ENCODE measurements at regions not wholly inside any gene's neighbourhood (a gene's known extent, or its start where the extent isn't known, plus 50 kb on each side); places are given as distances from the start of the nearest gene placed in this dataset.

DNA sequence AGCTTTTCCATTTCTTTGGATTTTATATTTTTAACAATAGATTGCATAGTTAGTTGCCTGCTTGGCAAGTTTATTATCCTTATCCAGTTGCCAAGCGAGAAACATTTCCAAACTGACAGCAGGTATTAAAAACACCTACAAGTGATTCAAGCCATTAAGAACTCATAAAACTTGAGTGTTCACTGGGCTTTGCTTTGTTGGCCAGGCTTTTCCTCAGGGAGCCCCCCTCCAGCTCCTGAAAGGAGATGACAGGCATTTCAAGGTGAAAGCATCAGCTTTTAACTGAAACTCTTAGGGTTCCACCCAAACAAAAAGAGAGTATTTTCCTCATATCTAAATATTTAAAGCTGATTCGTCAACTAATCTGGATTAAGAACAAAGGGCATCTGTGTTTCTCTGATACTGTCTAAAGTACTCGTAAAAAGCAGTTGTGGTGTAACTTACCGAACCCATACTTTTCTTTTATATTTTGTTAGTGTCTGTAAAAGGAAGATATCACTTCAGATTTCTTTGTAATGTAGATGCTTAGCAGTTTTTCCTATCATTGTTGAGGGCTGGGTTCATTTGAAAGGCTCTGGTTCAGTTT, 363.4 kb downstream of the OTOL1 start:
- Histone ChIP-seq H3K9me3 (ENCODE audit: low read depth) (no peaks in the 10 kb centered on the region), H3K4me1 (peaks cover 6% of the 10 kb centered on the region), H3K79me2 (ENCODE audit: low read depth) (no peaks in the 10 kb centered on the region), H3K4me2 (no peak overlapping the region), H3K27me3 (no peaks in the 10 kb centered on the region), H3K27ac (no peak overlapping the region), H3K9ac (no peak overlapping the region), H3K4me3 (no peak overlapping the region), H3K36me3 (no peaks in the 10 kb centered on the region), H4K20me1 (ENCODE audit: low read depth) (no peaks in the 10 kb centered on the region), H3F3A (ENCODE audit: low read depth) (no peaks in the 10 kb centered on the region), H2AFZ (replicated peaks) (peak overlapping the region; percentile 6)
- TF ChIP-seq CTCF (IDR thresholded peaks at IDR 0.05) (no peak), EZH2phosphoT487 (IDR thresholded peaks at IDR 0.05) (no peak), EZH2 (IDR thresholded peaks at IDR 0.05) (no peak)
- H3K27me3 Mint-ChIP-seq (ENCODE audit: insufficient read depth, low read depth), result no peaks in the 10 kb centered on the region
- no peak overlapping the region for H3K4me3 Mint-ChIP-seq
- H3K36me3 Mint-ChIP-seq, result no peaks in the 10 kb centered on the region
- DNase-seq (ENCODE audit: low spot score), result no peak
- H3K9me3 Mint-ChIP-seq, result no peaks in the 10 kb centered on the region
- no peak overlapping the region for H3K27ac Mint-ChIP-seq
- H3K4me1 Mint-ChIP-seq, result peaks cover 5% of the 10 kb centered on the region

GRCh38 chr3:161863775-161864174, 367.2 kb downstream of the OTOL1 start:
- no peaks in the 10 kb centered on the region for H3K9me3 ChIP-seq (ENCODE audit: low read depth)
- Mint-ChIP-seq H3K27ac (no peak overlapping the region), H3K4me1 (peaks cover 5% of the 10 kb centered on the region), H3K9me3 (no peaks in the 10 kb centered on the region), H3K36me3 (no peaks in the 10 kb centered on the region), H3K27me3 (ENCODE audit: insufficient read depth, low read depth) (no peaks in the 10 kb centered on the region), H3K4me3 (no peak overlapping the region)
- no peak overlapping the region for H3K27ac ChIP-seq
- no peaks in the 10 kb centered on the region for H3F3A ChIP-seq (ENCODE audit: low read depth)
- H3K27me3 ChIP-seq, result no peaks in the 10 kb centered on the region
- H3K4me3 ChIP-seq, result no peak overlapping the region
- no peak for DNase-seq (ENCODE audit: low spot score)
- H3K36me3 ChIP-seq, result no peaks in the 10 kb centered on the region
- no peak overlapping the region for H3K9ac ChIP-seq
- H2AFZ ChIP-seq (replicated peaks), result no peak overlapping the region
- peaks cover 6% of the 10 kb centered on the region for H3K4me1 ChIP-seq
- H3K4me2 ChIP-seq, result no peak overlapping the region
- no peaks in the 10 kb centered on the region for H4K20me1 ChIP-seq (ENCODE audit: low read depth)
- H3K79me2 ChIP-seq (ENCODE audit: low read depth), result no peaks in the 10 kb centered on the region
- no peak for TF ChIP-seq EZH2phosphoT487 (IDR thresholded peaks at IDR 0.05)

GRCh38 chr3:161866176-161866575, 369.6 kb downstream of the OTOL1 start:
- no peak overlapping the region for H3K4me2 ChIP-seq
- no peaks in the 10 kb centered on the region for H4K20me1 ChIP-seq (ENCODE audit: low read depth)
- Mint-ChIP-seq H3K36me3 (no peaks in the 10 kb centered on the region), H3K4me1 (no peaks in the 10 kb centered on the region), H3K4me3 (no peak overlapping the region), H3K9me3 (no peaks in the 10 kb centered on the region), H3K27ac (no peak overlapping the region), H3K27me3 (ENCODE audit: insufficient read depth, low read depth) (no peaks in the 10 kb centered on the region)
- H3K4me3 ChIP-seq, result no peak overlapping the region
- no peak for DNase-seq (ENCODE audit: low spot score)
- no peaks in the 10 kb centered on the region for H3F3A ChIP-seq (ENCODE audit: low read depth)
- no peaks in the 10 kb centered on the region for H3K79me2 ChIP-seq (ENCODE audit: low read depth)
- no peak for TF ChIP-seq EZH2phosphoT487 (IDR thresholded peaks at IDR 0.05)
- no peak for TF ChIP-seq EZH2 (IDR thresholded peaks at IDR 0.05)
- TF ChIP-seq CTCF (IDR thresholded peaks at IDR 0.05), result no peak
- no peak overlapping the region for H3K27ac ChIP-seq
- no peak overlapping the region for H3K9ac ChIP-seq
- H3K27me3 ChIP-seq, result no peaks in the 10 kb centered on the region
- H3K4me1 ChIP-seq, result no peaks in the 10 kb centered on the region
- no peaks in the 10 kb centered on the region for H3K9me3 ChIP-seq (ENCODE audit: low read depth)
- H3K36me3 ChIP-seq, result no peaks in the 10 kb centered on the region
- H2AFZ ChIP-seq (replicated peaks), result no peak overlapping the region

- H3K27ac ChIP-seq, result no peak overlapping the region
- no peak overlapping the region for H3K4me3 Mint-ChIP-seq
Observed at GRCh38 chr3:161875483-161875882, 378.9 kb downstream of the OTOL1 start.

More at GRCh38 chr3:161875483-161875882, 378.9 kb downstream of the OTOL1 start:
- Histone ChIP-seq H3K4me2 (no peak overlapping the region), H3K27me3 (no peaks in the 10 kb centered on the region), H3K9me3 (ENCODE audit: low read depth) (no peaks in the 10 kb centered on the region), H3K9ac (no peak overlapping the region), H3K79me2 (ENCODE audit: low read depth) (no peaks in the 10 kb centered on the region), H3K4me3 (no peak overlapping the region), H3K36me3 (no peaks in the 10 kb centered on the region), H3K4me1 (no peaks in the 10 kb centered on the region), H2AFZ (replicated peaks) (no peak overlapping the region), H4K20me1 (ENCODE audit: low read depth) (no peaks in the 10 kb centered on the region), H3F3A (ENCODE audit: low read depth) (no peaks in the 10 kb centered on the region)
- DNase-seq (ENCODE audit: low spot score), result no peak
- Mint-ChIP-seq H3K9me3 (peaks cover 3% of the 10 kb centered on the region), H3K27me3 (ENCODE audit: insufficient read depth, low read depth) (no peaks in the 10 kb centered on the region), H3K4me1 (peaks cover 2% of the 10 kb centered on the region), H3K36me3 (no peaks in the 10 kb centered on the region), H3K27ac (no peak overlapping the region)
- TF ChIP-seq CTCF (IDR thresholded peaks at IDR 0.05), result no peak
- no peak for TF ChIP-seq EZH2 (IDR thresholded peaks at IDR 0.05)
- no peak for TF ChIP-seq EZH2phosphoT487 (IDR thresholded peaks at IDR 0.05)
